ENCODE measurements at regions not wholly inside any gene's neighbourhood (a gene's known extent, or its start where the extent isn't known, plus 50 kb on each side); places are given as distances from the start of the nearest gene placed in this dataset.

GRCh38 chr4:84100071-84100470 is 399.0 kb downstream of the NKX6-1 start:
- no peak for DNase-seq
- H3K4me1 ChIP-seq (ENCODE audit: insufficient read depth), result no peaks in the 10 kb centered on the region
- intact Hi-C loops (cut with DNase I), result no loop called here
- no peak overlapping the region for H3K4me3 ChIP-seq
- H3K27me3 ChIP-seq, result no peaks in the 10 kb centered on the region
- no peak for TF ChIP-seq POLR2A (IDR thresholded peaks at IDR 0.05)
- TF ChIP-seq, protein P1, sequence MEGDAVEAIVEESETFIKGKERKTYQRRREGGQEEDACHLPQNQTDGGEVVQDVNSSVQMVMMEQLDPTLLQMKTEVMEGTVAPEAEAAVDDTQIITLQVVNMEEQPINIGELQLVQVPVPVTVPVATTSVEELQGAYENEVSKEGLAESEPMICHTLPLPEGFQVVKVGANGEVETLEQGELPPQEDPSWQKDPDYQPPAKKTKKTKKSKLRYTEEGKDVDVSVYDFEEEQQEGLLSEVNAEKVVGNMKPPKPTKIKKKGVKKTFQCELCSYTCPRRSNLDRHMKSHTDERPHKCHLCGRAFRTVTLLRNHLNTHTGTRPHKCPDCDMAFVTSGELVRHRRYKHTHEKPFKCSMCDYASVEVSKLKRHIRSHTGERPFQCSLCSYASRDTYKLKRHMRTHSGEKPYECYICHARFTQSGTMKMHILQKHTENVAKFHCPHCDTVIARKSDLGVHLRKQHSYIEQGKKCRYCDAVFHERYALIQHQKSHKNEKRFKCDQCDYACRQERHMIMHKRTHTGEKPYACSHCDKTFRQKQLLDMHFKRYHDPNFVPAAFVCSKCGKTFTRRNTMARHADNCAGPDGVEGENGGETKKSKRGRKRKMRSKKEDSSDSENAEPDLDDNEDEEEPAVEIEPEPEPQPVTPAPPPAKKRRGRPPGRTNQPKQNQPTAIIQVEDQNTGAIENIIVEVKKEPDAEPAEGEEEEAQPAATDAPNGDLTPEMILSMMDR (IDR thresholded peaks at IDR 0.05), result no peak
- no peak for TF ChIP-seq EP300 (IDR thresholded peaks at IDR 0.05)
- 65 to 74% (median 72%) methylated on average over 4 of the region's 4 CpGs for WGBS, 3 donors
- no peaks in the 10 kb centered on the region for H3K36me3 ChIP-seq
- H3K9me3 ChIP-seq, result no peaks in the 10 kb centered on the region
- H3K27ac ChIP-seq, result no peak overlapping the region

DNA sequence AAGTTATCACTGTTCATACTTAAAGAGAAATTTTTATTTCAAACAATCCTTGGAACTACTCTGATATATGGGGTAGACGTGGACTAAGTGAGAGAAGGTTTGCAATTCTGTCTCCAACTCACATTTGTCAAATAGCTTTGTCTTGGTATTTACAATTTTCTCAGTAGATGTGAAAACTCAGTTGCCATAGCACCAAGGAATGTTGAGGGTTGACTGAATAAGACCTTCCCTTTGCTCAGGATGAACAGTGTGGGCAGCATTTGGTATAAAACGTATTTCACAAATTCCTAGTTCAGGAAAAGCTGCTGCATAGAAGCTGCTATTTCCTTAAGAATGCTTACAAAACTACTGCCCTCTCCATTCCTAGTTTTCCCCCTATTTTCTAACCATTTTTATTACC is 399.5 kb downstream of the NKX6-1 start:
- no peaks in the 10 kb centered on the region for H3K9me3 ChIP-seq
- WGBS, 3 donors, result 6 to 12% (median 12%) methylated on average over 2 of the region's 2 CpGs
- no peak overlapping the region for H3K4me3 ChIP-seq
- intact Hi-C loops (cut with DNase I), result no loop called here
- DNase-seq, result no peak
- no peak for TF ChIP-seq EP300 (IDR thresholded peaks at IDR 0.05)
- no peak for TF ChIP-seq POLR2A (IDR thresholded peaks at IDR 0.05)
- TF ChIP-seq, protein P1 (IDR thresholded peaks at IDR 0.05), result no peak
- H3K27me3 ChIP-seq, result no peaks in the 10 kb centered on the region
- H3K36me3 ChIP-seq, result no peaks in the 10 kb centered on the region
- H3K27ac ChIP-seq, result no peak overlapping the region
- H3K4me1 ChIP-seq (ENCODE audit: insufficient read depth), result no peaks in the 10 kb centered on the region

GRCh38 chr4:84091266-84091665 is 407.8 kb downstream of the NKX6-1 start:
- Histone ChIP-seq H3K9me3 (no peaks in the 10 kb centered on the region), H3K4me3 (no peak overlapping the region), H3K27me3 (no peaks in the 10 kb centered on the region), H3K4me1 (ENCODE audit: insufficient read depth) (no peaks in the 10 kb centered on the region), H3K27ac (no peak overlapping the region), H3K36me3 (no peaks in the 10 kb centered on the region)
- DNase-seq, result no peak
- TF ChIP-seq, protein P1 (IDR thresholded peaks at IDR 0.05), result no peak
- TF ChIP-seq EP300 (IDR thresholded peaks at IDR 0.05) (no peak), POLR2A (IDR thresholded peaks at IDR 0.05) (no peak)
- whole genome bisulfite sequencing, 3 donors, result 24 to 57% (median 31%) methylated on average over 2 of the region's 2 CpGs
- intact Hi-C loops (cut with DNase I), result no loop called here

DNA sequence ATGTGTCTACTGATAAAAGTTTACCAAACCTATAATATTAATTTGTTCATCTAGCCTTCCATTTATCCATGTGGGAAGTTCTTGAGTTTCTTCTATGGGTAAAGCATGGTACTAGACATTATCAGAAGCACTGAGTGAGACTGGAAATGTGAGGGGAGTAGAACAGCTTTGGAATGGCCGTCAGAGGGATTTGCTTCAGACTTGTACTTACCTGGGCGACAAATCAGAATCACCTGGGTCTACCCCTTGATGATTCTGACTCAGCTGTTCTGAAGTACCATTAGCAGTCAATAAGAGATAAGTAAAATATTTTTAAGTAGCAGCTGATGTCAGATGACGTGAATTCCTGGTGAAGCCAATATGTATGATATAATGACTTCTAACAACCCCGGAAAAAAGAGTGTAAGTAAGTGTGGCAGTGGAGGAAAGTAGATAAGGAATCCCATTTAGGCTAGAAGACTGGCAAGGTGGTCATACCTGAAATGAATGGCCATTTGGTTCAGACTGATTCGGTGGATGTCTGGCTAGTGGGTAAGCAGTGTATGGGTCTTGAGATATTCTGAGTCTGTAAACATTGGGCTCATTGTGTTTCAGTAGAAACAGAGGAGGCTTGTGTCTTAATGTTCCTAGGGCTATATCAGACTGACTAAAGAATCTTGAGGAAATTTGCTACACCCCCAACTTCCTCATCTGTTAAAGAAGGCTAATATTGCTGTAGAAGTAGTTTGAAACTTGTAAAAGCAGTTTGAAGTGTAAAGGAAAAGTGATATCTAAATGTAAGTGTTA is 409.2 kb downstream of the NKX6-1 start:
- DNase-seq, result no peak
- Histone ChIP-seq H3K4me1 (ENCODE audit: insufficient read depth) (no peaks in the 10 kb centered on the region), H3K9me3 (no peaks in the 10 kb centered on the region), H3K4me3 (no peak overlapping the region), H3K27me3 (no peaks in the 10 kb centered on the region), H3K27ac (no peak overlapping the region), H3K36me3 (no peaks in the 10 kb centered on the region)
- 76 to 87% (median 80%) methylated on average over 5 of the region's 5 CpGs for WGBS, 3 donors
- intact Hi-C loops (cut with DNase I), result no loop called here
- TF ChIP-seq, protein P1 (IDR thresholded peaks at IDR 0.05), result no peak
- TF ChIP-seq POLR2A (IDR thresholded peaks at IDR 0.05) (no peak), EP300 (IDR thresholded peaks at IDR 0.05) (no peak)
